ENCODE measurements at regions not wholly inside any gene's neighbourhood (a gene's known extent, or its start where the extent isn't known, plus 50 kb on each side); places are given as distances from the start of the nearest gene placed in this dataset.
A peak's percentile ranks its signal among the peaks of the same experiment; 100 is the strongest.

DNA sequence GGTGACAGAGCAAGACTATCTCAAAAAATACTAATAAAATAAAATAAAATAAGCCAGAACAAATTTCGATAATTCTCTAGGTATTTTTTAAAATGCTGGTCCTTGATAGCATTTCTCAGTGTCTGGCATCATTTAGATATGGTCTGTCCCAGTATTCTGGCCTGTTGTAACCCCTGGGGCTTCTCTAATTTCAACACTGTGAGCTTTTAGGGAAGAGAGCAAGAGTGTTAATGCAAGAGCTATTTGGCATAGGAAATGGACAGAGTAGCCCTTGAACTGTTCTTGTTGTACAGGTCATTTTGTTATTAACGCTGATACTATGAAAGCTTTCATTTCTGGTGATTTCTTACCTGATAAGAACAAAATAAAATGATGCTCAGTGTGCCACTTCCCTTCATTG is 112.2 kb upstream of the ZNF608 start:
- H3K27ac ChIP-seq = no peak overlapping the region
- H3K9me3 ChIP-seq = no peaks in the 10 kb centered on the region
- no peaks in the 10 kb centered on the region for H3K36me3 ChIP-seq
- no peak for TF ChIP-seq EP300 (IDR thresholded peaks at IDR 0.05; ENCODE audit: low read depth)
- no peak for TF ChIP-seq POLR2AphosphoS5 (IDR thresholded peaks at IDR 0.05)
- TF ChIP-seq, protein P1, sequence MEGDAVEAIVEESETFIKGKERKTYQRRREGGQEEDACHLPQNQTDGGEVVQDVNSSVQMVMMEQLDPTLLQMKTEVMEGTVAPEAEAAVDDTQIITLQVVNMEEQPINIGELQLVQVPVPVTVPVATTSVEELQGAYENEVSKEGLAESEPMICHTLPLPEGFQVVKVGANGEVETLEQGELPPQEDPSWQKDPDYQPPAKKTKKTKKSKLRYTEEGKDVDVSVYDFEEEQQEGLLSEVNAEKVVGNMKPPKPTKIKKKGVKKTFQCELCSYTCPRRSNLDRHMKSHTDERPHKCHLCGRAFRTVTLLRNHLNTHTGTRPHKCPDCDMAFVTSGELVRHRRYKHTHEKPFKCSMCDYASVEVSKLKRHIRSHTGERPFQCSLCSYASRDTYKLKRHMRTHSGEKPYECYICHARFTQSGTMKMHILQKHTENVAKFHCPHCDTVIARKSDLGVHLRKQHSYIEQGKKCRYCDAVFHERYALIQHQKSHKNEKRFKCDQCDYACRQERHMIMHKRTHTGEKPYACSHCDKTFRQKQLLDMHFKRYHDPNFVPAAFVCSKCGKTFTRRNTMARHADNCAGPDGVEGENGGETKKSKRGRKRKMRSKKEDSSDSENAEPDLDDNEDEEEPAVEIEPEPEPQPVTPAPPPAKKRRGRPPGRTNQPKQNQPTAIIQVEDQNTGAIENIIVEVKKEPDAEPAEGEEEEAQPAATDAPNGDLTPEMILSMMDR (IDR thresholded peaks at IDR 0.05) = no peak
- TF ChIP-seq POLR2A (IDR thresholded peaks at IDR 0.05) = no peak
- in situ Hi-C loops (cut with MboI; ENCODE audit: low pct_ligation_motif_present in 1 of 4, low pct_unique_long_range_greater_than_20kb in 1 of 4, low sequenced_read_pairs in 3 of 4) (no loop called here), intact Hi-C loops (cut with DNase I; ENCODE audit: low total_unique reads) (no loop called here)
- 90 to 96% methylated on average over 2 of the region's 2 CpGs for WGBS, 2 donors (ENCODE audit: low coverage in 1 of 2)
- DNase-seq = no peak
- H3K4me3 ChIP-seq = no peak overlapping the region
- H3K27me3 ChIP-seq = no peaks in the 10 kb centered on the region
- H3K4me1 ChIP-seq = no peaks in the 10 kb centered on the region

DNA sequence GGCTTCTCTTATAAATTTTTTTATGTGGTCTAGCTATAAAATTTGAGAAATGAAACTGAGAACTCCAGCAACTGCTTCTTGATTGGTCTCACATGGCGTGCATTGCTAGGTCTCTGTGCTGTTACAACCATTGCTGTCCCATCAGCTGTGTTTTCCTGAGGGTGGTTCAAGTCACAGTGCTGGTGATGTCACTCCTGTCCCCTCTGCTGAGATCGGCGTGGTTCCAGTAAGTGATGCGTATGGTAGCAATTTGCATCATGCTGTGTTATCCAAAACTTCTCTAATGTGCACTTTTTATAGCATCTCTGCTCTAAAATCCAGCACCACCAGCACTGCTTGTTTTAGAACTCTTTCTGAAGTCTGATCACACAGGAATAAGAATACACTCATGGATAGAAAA is 112.6 kb upstream of the ZNF608 start:
- peak; percentile 12 for DNase-seq
- H3K9me3 ChIP-seq = no peaks in the 10 kb centered on the region
- no peaks in the 10 kb centered on the region for H3K27me3 ChIP-seq
- intact Hi-C loops (cut with DNase I; ENCODE audit: low total_unique reads) (no loop called here), in situ Hi-C loops (cut with MboI; ENCODE audit: low pct_ligation_motif_present in 1 of 4, low pct_unique_long_range_greater_than_20kb in 1 of 4, low sequenced_read_pairs in 3 of 4) (no loop called here)
- no peak for TF ChIP-seq EP300 (IDR thresholded peaks at IDR 0.05; ENCODE audit: low read depth)
- TF ChIP-seq, protein P1 (IDR thresholded peaks at IDR 0.05) = no peak
- TF ChIP-seq POLR2A (IDR thresholded peaks at IDR 0.05) = no peak
- TF ChIP-seq POLR2AphosphoS5 (IDR thresholded peaks at IDR 0.05) = no peak
- H3K27ac ChIP-seq = no peak overlapping the region
- H3K36me3 ChIP-seq = no peaks in the 10 kb centered on the region
- WGBS, 2 donors (ENCODE audit: low coverage in 1 of 2) = 56 to 84% methylated on average over 2 to 4 of the region's 4 CpGs
- H3K4me3 ChIP-seq = no peak overlapping the region
- no peaks in the 10 kb centered on the region for H3K4me1 ChIP-seq

- TF ChIP-seq POLR2AphosphoS5 (IDR thresholded peaks at IDR 0.05) (no peak), EP300 (IDR thresholded peaks at IDR 0.05; ENCODE audit: low read depth) (no peak), POLR2A (IDR thresholded peaks at IDR 0.05) (no peak)
- TF ChIP-seq, protein P1 (IDR thresholded peaks at IDR 0.05) = no peak
- H3K4me1 ChIP-seq = no peaks in the 10 kb centered on the region
- H3K27ac ChIP-seq = no peak overlapping the region
- no peaks in the 10 kb centered on the region for H3K9me3 ChIP-seq
- in situ Hi-C loops (cut with MboI; ENCODE audit: low pct_ligation_motif_present in 1 of 4, low pct_unique_long_range_greater_than_20kb in 1 of 4, low sequenced_read_pairs in 3 of 4) = no loop called here
- intact Hi-C loops (cut with DNase I; ENCODE audit: low total_unique reads) = no loop called here
- H3K36me3 ChIP-seq = no peaks in the 10 kb centered on the region
- WGBS, 2 donors (ENCODE audit: low coverage in 1 of 2) = 85% methylated on average over 3 of the region's 3 CpGs
- H3K4me3 ChIP-seq = no peak overlapping the region
- DNase-seq = no peak
- no peaks in the 10 kb centered on the region for H3K27me3 ChIP-seq
Observed at GRCh38 chr5:124859556-124860290, 113.3 kb upstream of the ZNF608 start.

- 89 to 100% methylated on average over 2 to 4 of the region's 4 CpGs for WGBS, 2 donors (ENCODE audit: low coverage in 1 of 2)
- Histone ChIP-seq H3K27ac (no peak overlapping the region), H3K4me3 (no peak overlapping the region), H3K27me3 (no peaks in the 10 kb centered on the region), H3K4me1 (no peaks in the 10 kb centered on the region), H3K9me3 (no peaks in the 10 kb centered on the region), H3K36me3 (no peaks in the 10 kb centered on the region)
- no peak for DNase-seq
- TF ChIP-seq EP300 (IDR thresholded peaks at IDR 0.05; ENCODE audit: low read depth) (no peak), POLR2A (IDR thresholded peaks at IDR 0.05) (no peak), POLR2AphosphoS5 (IDR thresholded peaks at IDR 0.05) (no peak)
- TF ChIP-seq, protein P1 (IDR thresholded peaks at IDR 0.05) = no peak
- in situ Hi-C loops (cut with MboI; ENCODE audit: low pct_ligation_motif_present in 1 of 4, low pct_unique_long_range_greater_than_20kb in 1 of 4, low sequenced_read_pairs in 3 of 4) (no loop called here), intact Hi-C loops (cut with DNase I; ENCODE audit: low total_unique reads) (no loop called here)
Observed at GRCh38 chr5:124860291-124860655, 113.8 kb upstream of the ZNF608 start.
